ENCODE measurements at regions not wholly inside any gene's neighbourhood (a gene's known extent, or its start where the extent isn't known, plus 50 kb on each side); places are given as distances from the start of the nearest gene placed in this dataset.

DNA sequence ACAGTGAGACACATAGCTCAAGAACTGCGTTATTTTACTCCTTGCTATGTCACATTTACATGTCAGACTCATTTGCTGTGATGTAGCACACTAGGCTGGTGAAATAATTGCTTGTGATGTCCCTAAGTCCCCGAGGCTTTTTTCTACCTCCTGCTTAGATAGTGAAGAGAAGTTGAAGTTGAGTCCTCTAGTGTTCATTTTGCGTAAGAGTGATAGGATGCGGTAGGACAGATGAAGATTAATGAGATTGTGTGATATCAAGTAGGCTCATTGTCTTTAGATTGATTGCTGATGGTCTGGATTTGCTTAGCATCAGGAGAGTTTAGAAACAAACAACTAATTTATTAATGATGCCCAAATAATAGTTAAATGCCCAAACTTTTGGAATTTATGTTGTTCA lies 173.6 kb upstream of the NUDT6 start:
- no peak for FAIRE-seq
- peaks cover 0 to under 1% of the 10 kb centered on the region in 2 experiments for H3K36me3 ChIP-seq (ENCODE audit: control insufficient read depth in 2 of 2, extremely low read depth in 1 of 2, insufficient read depth in 2 of 2, low read length in 2 of 2)
- H3K27ac ChIP-seq (ENCODE audit: control insufficient read depth, insufficient read depth, low read length) = no peak overlapping the region
- no peaks in the 10 kb centered on the region for H3K27me3 ChIP-seq (ENCODE audit: control insufficient read depth, extremely low read depth, insufficient read depth, low read length)
- no peaks in the 10 kb centered on the region for H3K9me3 ChIP-seq (ENCODE audit: control insufficient read depth, low read depth, low read length)
- TF ChIP-seq, protein P1, sequence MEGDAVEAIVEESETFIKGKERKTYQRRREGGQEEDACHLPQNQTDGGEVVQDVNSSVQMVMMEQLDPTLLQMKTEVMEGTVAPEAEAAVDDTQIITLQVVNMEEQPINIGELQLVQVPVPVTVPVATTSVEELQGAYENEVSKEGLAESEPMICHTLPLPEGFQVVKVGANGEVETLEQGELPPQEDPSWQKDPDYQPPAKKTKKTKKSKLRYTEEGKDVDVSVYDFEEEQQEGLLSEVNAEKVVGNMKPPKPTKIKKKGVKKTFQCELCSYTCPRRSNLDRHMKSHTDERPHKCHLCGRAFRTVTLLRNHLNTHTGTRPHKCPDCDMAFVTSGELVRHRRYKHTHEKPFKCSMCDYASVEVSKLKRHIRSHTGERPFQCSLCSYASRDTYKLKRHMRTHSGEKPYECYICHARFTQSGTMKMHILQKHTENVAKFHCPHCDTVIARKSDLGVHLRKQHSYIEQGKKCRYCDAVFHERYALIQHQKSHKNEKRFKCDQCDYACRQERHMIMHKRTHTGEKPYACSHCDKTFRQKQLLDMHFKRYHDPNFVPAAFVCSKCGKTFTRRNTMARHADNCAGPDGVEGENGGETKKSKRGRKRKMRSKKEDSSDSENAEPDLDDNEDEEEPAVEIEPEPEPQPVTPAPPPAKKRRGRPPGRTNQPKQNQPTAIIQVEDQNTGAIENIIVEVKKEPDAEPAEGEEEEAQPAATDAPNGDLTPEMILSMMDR (optimal IDR thresholded peaks at IDR 0.05 in 1 of 3, IDR thresholded peaks at IDR 0.05 in 1 of 3, conservative IDR thresholded peaks at IDR 0.05 in 1 of 3; ENCODE audit: extremely low read depth in 1 of 3, insufficient read depth in 2 of 3, low read length in 3 of 3) = peak in 2 of 3 experiments; percentile 16 to 24
- TF ChIP-seq EZH2 (IDR thresholded peaks at IDR 0.05; ENCODE audit: low read length) = no peak
- no peaks in the 10 kb centered on the region for H3K4me1 ChIP-seq (ENCODE audit: control insufficient read depth, extremely low read depth, insufficient read depth, low read length)
- no peak overlapping the region for H3K9ac ChIP-seq (ENCODE audit: control insufficient read depth, extremely low read depth, insufficient read depth, low read length)
- H3K9me1 ChIP-seq (ENCODE audit: control insufficient read depth, extremely low read depth, insufficient read depth, low read length) = no peaks in the 10 kb centered on the region
- no peak for DNase-seq (ENCODE audit: low read depth, low spot score)
- no peaks in the 10 kb centered on the region for H3K79me2 ChIP-seq (ENCODE audit: control insufficient read depth, insufficient read depth, low read length)
- no peak overlapping the region for H2AFZ ChIP-seq (ENCODE audit: control insufficient read depth, low read length)
- no peaks in the 10 kb centered on the region for H4K20me1 ChIP-seq (ENCODE audit: control insufficient read depth, extremely low read depth, insufficient read depth, low read length)
- no peak overlapping the region for H3K4me3 ChIP-seq (ENCODE audit: control insufficient read depth in 2 of 3, extremely low read depth in 1 of 3, insufficient read depth in 2 of 3, low read depth in 1 of 3, low read length in 3 of 3)
- dilution Hi-C loops (cut with MboI; ENCODE audit: extremely low pct_ligation_motif_present, low sequenced_read_pairs) = no loop called here
- H3K4me2 ChIP-seq (ENCODE audit: control insufficient read depth, extremely low read depth, insufficient read depth, low read depth, low read length) = no peak overlapping the region

DNA sequence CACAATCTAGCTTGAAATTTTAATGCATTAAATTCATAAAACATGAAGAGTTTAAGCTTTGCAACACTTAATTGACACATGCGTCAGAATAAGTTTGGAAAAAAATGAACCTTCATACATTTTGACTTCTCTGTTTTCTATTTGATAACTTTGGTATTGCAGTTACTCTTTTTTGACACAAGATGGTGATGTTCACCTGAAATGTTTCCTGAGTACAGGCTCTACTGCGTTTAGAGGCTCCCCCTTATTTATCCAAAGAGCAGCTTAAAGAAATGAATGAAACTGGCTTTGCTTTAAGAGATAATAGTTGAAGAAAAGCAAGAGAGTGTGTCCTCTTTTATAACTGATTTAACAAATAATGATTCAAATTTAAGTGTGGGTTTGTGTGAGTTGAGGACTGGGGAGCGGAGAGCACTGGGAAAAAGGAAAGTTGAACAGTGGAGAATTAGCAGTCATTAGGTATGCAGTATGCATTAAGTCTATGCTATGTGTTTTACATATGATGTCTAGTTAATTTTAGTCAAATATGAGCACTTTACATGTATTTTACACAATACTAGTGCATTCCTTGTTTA lies 180.6 kb upstream of the NUDT6 start:
- DNase-seq (ENCODE audit: low read depth, low spot score) (no peak), FAIRE-seq (peak; percentile 69)
- no peak overlapping the region for H3K27ac ChIP-seq (ENCODE audit: control insufficient read depth, insufficient read depth, low read length)
- H3K4me1 ChIP-seq (ENCODE audit: control insufficient read depth, extremely low read depth, insufficient read depth, low read length) = no peaks in the 10 kb centered on the region
- no peaks in the 10 kb centered on the region for H3K36me3 ChIP-seq (ENCODE audit: control insufficient read depth in 2 of 2, extremely low read depth in 1 of 2, insufficient read depth in 2 of 2, low read length in 2 of 2)
- H2AFZ ChIP-seq (ENCODE audit: control insufficient read depth, low read length) = no peak overlapping the region
- TF ChIP-seq, protein P1 (optimal IDR thresholded peaks at IDR 0.05 in 1 of 3, IDR thresholded peaks at IDR 0.05 in 1 of 3, conservative IDR thresholded peaks at IDR 0.05 in 1 of 3; ENCODE audit: extremely low read depth in 1 of 3, insufficient read depth in 2 of 3, low read length in 3 of 3) = peak in 2 of 3 experiments; percentile 51 to 55
- TF ChIP-seq EZH2 (IDR thresholded peaks at IDR 0.05; ENCODE audit: low read length) = no peak
- no peaks in the 10 kb centered on the region for H3K9me1 ChIP-seq (ENCODE audit: control insufficient read depth, extremely low read depth, insufficient read depth, low read length)
- H4K20me1 ChIP-seq (ENCODE audit: control insufficient read depth, extremely low read depth, insufficient read depth, low read length) = no peaks in the 10 kb centered on the region
- no peak overlapping the region for H3K4me2 ChIP-seq (ENCODE audit: control insufficient read depth, extremely low read depth, insufficient read depth, low read depth, low read length)
- H3K9ac ChIP-seq (ENCODE audit: control insufficient read depth, extremely low read depth, insufficient read depth, low read length) = no peak overlapping the region
- no peaks in the 10 kb centered on the region for H3K79me2 ChIP-seq (ENCODE audit: control insufficient read depth, insufficient read depth, low read length)
- H3K9me3 ChIP-seq (ENCODE audit: control insufficient read depth, low read depth, low read length) = no peaks in the 10 kb centered on the region
- dilution Hi-C loops (cut with MboI; ENCODE audit: extremely low pct_ligation_motif_present, low sequenced_read_pairs) = no loop called here
- H3K27me3 ChIP-seq (ENCODE audit: control insufficient read depth, extremely low read depth, insufficient read depth, low read length) = no peaks in the 10 kb centered on the region
- H3K4me3 ChIP-seq (ENCODE audit: control insufficient read depth in 2 of 3, extremely low read depth in 1 of 3, insufficient read depth in 2 of 3, low read depth in 1 of 3, low read length in 3 of 3) = no peak overlapping the region

All from keratinocyte (primary cell).